ENCODE measurements at regions not wholly inside any gene's neighbourhood (a gene's known extent, or its start where the extent isn't known, plus 50 kb on each side); places are given as distances from the start of the nearest gene placed in this dataset.

DNA sequence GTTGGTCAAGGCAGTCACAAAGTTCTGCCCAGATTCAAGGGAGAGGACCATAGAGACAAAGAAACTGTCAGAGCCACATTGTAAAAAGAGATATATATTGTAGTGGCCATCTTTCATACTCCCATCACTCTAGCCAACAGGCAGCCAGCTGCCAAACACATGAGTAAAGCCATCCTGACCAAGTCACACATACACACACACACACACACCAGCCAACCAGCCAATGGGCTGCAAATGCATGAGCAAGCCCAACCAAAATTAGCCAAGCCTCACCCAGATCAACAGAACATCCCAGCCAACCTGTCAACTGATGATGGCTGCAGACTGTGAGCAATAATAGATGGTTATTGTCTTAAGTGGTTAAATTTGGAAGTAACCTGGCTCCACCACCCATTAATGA, 120.7 kb downstream of the SEC16B start:
- DNase-seq (ENCODE audit: low read depth in 4 of 4, low spot score in 2 of 4): no peak

DNA sequence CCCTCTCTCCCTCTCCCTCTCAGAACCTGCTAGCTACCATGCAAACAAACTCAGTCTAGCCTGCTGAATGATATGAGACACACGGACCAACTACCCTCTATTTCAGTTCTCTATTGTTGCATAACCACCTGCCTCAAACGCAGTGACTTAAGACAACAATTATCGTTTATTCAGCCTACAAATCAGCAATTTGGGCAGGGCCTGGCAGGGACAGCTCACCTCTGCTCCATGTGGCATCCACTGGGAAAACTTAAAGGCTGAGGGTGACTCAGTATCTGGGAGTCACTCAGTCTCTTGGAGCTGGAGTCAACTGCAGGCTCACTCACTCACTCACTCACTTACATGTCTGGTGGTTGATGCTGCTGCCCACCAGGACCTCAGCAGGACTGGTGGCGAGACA, 121.3 kb downstream of the SEC16B start:
- DNase-seq (ENCODE audit: low read depth in 4 of 4, low spot score in 2 of 4): no peak

DNA sequence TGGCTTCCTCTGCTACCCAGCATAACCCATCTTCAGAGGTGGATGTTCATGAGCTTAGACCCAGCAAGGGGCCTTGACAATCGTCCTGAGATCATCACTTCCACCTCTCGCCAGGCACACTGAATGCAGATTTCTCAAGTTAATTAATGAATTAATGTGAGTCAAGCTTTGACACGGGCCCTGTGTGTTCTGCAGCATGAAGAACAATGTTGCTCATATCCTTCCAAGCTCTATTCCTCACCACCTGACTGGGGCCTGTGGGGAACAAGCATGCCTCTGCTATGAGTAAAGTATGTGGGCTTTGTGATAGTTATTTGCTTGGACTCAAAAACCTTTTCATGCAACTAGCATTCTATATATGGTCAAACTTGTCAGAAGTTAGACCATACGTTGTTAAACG, 122.0 kb downstream of the SEC16B start:
- no peak for DNase-seq (ENCODE audit: low read depth in 4 of 4, low spot score in 2 of 4)

DNA sequence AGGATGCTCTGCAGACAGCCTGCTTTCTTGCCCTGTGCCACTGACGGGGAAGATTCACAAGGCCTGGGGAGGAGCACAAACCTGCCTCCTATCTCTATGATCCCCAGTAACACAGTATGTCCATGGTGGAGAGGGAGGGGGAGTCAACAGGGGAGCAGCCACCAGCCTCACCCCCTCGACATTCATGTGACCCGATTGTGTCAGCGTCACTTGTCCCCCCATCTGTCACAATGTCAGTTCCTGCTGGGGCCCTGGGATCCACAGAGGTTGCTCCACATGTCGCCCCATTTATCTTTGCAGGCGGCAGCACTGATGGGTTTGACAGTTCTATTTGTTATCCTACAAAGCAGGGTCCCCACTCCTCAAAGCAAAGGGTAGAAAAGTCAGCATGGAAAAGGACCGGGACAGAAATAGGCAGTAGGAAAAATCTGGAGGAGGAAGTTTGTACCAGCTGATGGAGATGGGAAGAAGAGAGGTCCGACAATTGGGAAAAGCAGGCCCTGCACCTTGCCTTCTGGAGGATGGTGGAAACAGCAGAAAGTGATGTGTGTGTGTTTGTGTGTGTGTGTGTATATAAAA, 130.9 kb downstream of the SEC16B start:
- no peak for DNase-seq (ENCODE audit: low read depth in 4 of 4, low spot score in 2 of 4)

DNA sequence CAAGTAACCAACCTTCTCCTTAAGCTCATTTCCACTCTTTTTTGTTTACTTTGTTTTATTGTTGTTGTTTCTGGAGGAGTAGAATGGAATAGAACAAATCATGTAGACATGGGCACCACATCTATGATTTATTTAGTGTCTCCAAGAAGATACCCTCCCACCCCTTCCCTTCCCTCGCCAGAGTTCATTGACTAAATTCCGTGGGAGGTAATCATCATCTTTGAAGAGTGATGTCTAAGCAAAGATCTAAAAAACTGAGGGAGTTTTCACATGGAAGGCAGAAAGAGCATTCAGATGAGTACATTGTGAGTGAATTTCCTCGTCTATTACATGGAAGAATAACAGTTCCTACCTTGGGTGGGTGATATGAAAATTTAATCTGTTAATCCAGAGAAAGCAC, 136.2 kb downstream of the SEC16B start:
- no peak for DNase-seq (ENCODE audit: low read depth in 4 of 4, low spot score in 2 of 4)

DNA sequence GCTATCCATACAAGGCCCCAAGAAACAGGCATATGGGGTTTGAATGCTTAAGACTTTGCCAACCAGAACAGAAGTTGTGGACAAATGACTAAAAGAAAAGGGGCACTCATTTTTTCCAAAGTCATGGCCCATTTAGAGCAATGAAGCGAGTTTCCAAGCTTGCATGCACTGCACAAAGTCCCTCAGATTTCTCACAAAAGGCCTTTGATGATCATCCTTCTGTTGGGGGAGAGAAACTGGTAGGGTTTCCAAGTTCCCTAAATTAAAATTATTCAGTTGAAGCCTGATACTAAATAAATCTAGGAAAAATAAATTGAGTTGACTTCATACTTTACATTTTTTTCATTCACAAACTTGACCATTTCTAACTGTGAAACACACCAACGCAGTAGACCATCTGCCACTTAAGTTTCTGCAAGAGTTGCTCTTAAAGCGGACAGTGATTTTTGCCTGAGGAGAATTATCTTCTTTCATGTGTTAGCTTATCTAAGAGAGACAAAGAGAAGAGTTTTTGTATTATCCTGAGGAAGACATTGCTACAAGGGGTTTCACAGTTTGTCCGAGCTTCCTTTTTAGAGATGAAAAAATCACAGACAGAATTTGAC, 139.2 kb downstream of the SEC16B start:
- DNase-seq (ENCODE audit: low read depth in 4 of 4, low spot score in 2 of 4): no peak

DNA sequence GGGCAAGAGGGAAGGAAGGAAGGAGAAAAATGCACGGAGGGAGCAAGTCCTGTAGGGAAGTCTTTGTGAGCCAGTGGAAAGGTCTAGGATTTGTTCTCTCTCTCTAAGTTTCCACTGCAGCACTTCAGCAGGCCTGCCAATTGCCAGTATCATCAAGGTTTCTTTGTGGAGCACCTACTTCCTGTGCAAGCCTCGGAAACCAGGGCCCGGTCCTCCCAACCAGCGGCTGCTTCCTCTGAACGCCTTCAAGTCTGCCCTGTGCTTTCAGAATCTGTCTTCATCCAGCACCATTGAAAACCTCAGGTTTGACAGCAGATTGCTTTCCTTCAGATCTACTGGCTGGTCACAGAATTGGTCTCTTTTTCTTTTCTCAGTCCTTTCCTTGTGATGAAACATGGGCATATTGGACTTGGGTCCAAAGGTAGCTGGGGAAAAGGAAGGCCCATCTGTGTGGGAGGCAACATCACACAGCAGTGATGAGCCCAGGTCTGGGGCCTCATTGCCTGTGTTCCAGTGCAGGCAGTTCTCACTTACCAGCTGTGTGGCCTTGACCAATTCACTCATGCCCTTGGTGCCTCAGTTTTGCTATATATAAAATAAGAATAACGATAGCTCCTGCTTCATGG, 144.5 kb downstream of the SEC16B start:
- DNase-seq (ENCODE audit: low read depth in 4 of 4, low spot score in 2 of 4): no peak

DNA sequence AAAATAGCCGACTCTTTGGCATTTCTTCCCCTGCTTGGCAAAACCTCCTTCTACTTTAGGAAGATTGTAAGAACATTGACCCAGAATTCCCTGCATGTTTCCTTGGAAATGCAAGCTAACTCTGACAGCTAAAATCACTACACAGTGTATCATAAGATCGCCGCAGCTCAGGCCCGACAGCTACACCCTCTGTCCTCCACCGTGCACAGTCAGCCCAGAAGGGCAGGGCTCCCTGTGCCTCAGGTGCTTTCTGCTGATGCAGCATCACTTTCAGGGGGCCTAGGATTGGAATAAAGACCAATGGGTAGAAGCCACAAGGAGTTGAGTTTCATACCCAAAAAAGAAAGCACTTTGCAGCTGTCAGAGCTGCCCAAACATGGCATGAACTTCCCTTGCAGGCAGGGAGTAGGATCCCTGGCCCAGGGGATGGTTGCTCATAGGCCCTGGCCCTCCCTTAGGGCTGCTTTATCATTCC, 145.3 kb downstream of the SEC16B start:
- DNase-seq (ENCODE audit: low read depth in 4 of 4, low spot score in 2 of 4): no peak

DNA sequence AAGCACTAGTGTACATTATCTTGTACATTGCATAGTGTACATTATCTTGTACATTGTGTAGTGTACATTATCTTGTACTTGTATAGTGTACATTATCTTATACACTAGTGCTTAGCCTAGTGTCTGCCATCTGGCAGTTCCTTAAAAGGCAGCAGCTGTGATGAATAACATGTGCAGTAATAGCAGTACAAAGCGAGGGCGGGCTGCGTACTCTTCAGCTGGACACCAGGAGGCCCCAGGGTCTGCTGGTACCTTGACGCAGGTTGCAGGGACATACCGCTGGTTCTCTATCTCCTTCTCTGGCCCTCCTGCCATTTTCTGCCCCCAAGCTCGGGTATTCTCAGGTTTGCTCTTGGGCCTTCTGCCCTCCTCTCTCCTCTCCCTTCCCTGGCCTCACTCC, 149.6 kb downstream of the SEC16B start:
- no peak for DNase-seq (ENCODE audit: low read depth in 4 of 4, low spot score in 2 of 4)

DNA sequence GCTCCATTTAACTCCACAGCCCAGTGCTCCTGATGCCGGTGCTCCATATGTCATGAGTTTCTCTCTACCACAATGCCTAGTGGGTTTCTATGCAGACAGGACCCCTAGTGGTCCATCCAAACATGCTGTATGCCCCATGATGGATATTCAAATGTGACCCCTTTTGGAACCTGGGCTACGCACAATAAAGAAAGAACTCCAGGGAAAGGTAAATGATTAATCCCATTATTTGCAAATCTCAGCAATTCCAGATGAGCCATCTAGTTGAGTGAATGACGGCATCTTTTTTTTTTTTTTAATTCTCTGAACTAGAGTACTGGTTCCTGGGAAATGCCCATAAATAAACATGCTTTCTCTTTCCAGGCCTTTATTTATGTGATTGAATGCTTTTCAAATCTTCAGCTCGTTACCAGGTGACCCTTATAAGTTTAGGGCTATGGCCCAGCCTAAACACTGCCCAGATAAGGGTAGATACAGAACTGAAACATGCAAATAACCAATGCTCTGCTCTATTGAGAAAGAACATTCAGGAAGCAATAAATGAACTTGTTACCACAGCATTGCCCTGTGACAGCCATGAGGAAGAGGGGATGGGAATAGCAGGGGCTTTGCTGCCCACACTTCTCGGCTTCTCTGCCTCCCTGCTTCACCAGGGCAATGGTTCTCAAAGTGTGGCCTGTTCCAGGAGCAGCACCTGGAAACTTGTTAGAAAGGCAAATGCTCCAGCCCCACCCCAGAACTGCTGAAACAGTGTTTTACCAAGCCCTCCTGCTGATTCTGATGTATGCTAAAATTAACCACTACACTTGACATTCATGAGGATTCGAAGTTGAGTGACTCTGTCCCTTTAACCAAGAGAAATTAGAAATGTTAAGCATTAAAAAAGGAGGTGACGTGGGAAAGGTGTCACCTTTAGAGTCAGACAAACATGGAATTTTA, 151.7 kb downstream of the SEC16B start:
- DNase-seq (ENCODE audit: low read depth in 4 of 4, low spot score in 2 of 4): peak in 1 of 4 donors; percentile 15

DNA sequence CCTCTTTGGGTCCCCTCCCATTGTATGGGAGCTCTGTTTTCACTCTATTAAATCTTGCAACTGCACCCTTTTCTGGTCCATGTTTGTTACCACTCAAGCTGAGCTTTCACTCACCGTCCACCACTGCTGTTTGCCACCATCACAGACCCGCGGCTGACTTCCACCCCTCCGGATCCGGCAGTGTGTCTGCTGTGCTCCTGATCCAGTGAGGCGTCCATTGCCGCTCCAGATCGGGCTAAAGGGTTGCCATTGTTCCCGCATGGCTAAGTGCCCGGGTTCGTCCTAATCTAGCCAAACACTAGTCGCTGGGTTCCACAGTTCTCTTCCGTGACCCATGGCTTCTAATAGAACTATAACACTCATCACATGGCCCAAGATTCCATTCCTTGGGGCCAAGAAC, 157.2 kb downstream of the SEC16B start:
- DNase-seq (ENCODE audit: low read depth in 4 of 4, low spot score in 2 of 4): no peak

DNA sequence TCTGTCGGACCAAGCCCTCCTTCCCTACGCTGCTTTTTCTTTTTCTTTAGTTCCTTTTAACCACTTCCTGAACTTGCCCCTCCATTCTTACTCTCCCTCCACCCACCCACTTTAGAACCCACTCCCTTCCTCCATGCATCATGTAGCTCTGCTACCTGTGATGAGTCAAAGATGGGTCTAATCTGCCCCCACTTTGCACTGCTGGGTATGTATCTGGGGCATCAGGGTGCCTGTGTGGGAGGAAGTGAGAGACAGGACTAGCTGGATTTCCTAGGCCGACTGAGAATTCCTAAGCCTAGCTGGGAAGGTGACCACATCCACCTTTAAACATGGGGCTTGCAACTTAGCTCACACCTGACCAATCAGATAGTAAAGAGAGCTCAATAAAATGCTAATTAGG, 157.7 kb downstream of the SEC16B start:
- no peak for DNase-seq (ENCODE audit: low read depth in 4 of 4, low spot score in 2 of 4)

DNA sequence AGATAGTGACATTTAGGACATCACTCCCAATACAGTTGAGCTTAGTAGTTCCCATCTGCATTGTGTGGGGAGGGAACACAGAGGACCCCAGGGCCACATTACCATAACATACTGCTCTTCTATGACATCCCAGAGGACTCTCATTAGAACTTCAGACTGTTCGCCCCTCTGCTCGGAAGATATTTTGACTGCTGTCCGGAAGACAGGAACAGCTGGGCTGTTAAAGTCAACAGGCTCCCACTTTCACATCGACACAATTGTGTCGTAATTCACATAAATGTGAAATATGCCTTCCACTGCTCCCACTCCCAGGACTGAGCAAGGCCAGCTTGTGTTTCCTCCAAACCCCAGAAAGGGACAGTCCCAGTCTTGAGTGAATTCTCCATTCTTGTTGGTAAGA, 158.4 kb downstream of the SEC16B start:
- peak in 3 of 4 donors; percentile 51 to 72 (median 68) for DNase-seq (ENCODE audit: low read depth in 4 of 4, low spot score in 2 of 4)

DNA sequence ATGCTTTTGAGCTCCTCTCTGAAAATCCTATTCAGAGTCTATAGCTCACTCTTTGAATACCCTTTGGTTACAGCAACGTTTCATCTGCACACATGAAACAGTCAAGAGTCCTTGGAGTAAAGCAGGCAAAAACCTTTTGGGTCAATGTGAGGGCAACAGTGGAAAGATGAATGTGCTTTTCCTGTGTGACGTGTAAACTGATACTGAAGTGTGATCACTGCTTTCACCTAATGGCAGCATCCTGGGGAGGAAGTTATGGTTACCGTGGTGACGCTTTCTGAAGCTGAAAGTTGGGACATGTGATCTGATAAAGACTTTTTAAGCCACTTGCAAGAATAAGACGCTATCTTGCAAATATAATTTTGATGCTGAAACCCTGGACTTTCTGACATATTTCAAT, 160.0 kb downstream of the SEC16B start:
- DNase-seq (ENCODE audit: low read depth in 4 of 4, low spot score in 2 of 4): peak in 1 of 4 donors; percentile 16

DNA sequence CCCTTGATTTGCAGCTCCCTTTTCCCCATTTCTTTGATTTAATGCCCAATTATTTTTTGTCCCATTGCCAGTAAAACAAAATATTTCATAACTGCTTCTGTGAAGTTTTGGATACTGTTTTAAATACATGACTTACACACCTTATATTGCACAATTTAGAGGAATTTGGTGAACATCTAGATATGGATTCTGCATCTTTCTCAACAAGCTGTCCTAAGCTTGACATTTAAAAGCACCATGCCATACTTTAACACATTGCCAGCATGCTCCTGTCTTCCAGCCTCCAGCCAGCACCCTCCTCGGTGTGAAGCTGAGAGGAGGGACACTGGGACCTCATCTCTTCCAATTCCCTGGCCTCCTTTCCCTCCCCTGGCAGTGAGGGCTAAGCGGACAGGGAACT, 167.6 kb downstream of the SEC16B start:
- DNase-seq (ENCODE audit: low read depth in 4 of 4, low spot score in 2 of 4): no peak

DNA sequence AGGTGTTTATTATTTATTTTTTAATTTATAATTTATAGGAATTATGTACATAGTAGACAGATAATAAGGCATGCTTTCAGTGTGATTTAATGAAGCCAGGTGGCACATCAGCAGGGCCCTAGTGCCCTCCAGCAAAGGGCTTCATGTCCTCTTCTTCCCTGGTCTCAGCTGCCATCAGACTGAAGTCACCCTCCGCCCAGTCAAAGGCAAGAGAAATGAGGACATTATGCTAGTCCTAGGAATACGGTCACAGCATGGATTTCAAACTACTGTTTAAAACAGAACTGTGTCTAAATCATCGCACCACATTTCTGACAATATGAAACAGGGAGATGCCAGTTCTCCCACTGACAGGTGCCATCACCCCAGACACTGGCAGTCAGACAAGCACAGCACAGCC, 168.1 kb downstream of the SEC16B start:
- DNase-seq (ENCODE audit: low read depth in 4 of 4, low spot score in 2 of 4): no peak

DNA sequence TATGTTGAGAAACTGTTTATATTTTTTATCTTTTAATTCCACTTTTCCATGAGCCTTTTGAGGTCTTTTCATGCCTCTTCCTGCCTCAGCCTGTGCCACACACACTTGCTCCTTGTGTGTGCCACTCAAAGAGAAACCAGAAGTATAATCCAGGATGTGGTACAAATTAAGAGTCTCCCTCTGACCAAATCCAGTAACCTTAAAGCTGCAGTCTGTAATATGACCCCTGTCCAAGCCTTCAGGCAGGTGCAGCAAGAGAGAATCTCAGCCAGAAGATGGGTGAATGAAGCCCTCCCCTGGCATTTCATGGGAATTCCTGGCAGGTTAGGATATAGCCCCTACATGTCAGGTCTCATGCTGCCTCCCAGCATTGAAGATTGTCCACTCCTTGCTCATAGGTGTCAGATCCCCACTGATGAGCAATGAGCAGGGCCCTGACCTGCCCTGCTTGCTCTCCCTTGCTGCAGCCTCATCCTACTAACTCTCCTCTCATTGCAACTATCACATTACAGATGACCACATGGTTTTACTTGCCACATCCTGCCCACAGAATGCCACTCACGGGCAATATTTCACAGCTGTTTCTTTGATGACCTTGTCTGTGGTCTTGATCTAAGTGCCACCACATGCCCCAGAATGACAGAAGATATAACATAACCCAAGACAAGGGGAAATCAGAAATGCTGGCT, 169.3 kb downstream of the SEC16B start:
- no peak for DNase-seq (ENCODE audit: low read depth in 4 of 4, low spot score in 2 of 4)

DNA sequence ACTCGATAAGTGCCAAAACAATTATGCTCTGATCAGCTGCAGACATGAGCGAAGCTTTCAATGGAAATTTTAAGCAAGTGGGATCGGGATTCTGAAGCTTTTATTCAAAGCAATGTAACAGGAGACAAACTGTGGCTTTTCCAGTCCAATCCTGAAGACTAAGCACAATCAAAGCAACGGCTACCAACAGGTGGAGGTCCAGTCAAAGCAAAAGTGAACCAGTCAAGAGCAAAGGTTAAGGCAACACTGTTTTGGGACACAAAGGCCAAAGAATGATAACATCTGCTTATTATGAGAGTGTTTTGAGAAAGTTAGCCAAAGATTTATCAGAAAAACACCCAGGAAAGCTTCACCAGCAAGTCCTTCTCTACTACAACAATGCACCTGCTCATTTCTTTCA, 170.1 kb downstream of the SEC16B start:
- no peak for DNase-seq (ENCODE audit: low read depth in 4 of 4, low spot score in 2 of 4)

DNA sequence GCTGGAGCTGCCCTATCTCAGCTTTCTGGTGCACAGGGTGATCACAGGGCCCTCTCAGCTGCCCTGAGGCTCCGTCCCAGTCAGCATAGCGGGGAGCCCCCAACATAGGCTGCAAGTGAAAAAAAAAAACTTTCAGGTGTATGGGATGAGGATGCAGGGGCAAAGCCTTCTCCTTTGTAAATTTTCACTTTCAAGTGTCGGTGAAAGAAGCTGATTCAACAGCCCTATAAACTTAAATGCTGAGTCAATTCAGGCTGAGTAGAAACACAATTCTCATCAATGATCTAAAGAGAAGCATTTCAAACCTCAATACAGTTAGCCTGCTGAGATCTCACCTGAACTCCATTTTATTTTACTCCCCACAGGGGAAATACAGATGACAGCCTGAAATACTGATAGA, 171.2 kb downstream of the SEC16B start:
- DNase-seq (ENCODE audit: low read depth in 4 of 4, low spot score in 2 of 4): no peak

DNA sequence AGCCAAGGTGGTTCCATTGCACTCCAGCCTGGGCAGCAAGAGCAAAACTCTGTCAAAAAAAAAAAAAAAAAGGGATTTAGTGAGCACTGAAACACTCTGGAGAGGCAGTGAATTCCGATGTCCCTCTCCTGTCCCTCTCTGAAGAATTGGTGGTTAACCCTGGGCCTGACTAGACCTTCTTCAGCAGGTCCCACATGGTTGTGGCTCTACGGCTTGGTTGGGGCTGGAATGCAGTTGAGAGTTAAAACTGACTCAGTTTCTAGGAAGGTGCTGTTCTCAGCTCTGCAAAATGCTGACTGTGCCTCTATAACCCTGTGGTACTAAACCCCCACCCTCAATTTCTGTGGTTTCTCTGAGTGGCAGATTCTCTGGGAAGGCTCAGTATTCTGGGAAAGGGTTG, 173.3 kb downstream of the SEC16B start:
- no peak for DNase-seq (ENCODE audit: low read depth in 4 of 4, low spot score in 2 of 4)

Measured in left renal cortex interstitium (tissue), 4 donors.